Renal pelvis (tissue), 1 donor: ENCODE measurements at regions not wholly inside any gene's neighbourhood (a gene's known extent, or its start where the extent isn't known, plus 50 kb on each side); places are given as distances from the start of the nearest gene placed in this dataset.

Experiments
- DNase-seq: peaks from one replicate; pipeline ENCODE4 v3.0.0-alpha.2; 2013

DNA sequence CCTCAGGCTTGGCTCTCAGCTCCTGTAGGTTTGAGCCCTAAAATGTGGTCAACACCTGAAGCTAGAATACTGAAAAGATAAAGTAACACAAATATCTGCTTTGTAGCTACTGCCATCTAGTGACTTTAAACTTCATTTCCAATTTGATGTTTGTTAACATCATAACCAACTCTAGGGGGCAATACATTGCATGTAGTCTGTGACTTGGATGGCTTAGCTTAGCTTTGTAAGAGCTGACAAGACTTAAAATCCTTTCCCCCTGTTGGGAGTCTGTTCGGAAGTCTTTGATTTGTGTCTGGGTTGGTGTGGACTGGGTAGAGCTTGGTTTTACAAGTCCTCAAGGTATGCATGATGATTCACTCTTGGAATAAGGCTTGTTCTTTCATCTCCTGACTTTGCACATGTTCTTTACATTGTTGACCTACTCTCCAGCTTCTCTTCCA, 51.7 kb downstream of the SCN11A start:
- DNase-seq, result peak; percentile 54

DNA sequence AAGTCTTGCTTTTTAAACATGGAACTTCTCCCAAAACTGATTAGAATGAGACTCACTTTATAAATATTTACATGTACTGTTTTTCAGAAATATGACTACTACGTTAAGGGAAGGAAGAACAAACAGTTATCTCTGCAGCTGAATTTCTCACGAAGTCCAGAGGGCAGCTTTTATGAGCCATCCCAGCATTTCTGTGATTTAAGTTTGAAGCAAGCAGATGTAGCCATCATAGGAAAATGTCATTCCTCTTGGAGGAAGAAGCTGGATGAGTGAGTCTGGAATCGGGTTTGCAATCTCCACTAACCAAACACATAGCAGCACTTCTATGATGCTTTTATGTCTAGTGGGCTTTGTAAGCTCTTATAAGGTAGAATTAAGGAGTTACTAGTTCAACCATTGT, 53.7 kb downstream of the SCN11A start:
- DNase-seq, result no peak

DNA sequence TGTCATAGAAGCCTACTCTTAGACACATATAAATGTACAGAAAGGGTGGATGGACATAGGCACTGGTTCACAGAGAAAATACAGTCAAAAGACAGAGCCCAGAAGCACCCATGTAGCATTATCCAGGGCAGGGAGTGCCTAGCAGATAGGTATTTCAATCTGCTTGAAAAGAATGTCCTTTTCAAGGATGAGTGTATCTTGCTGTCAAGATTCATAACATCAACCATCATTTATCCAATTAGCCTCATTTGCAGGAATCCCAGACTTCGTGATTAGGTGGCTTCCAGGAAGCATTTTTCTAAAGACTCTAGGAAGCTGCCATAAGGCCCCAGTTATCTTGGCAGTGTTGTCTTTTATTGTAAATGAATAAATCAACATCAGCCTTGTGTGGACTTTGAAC, 55.6 kb downstream of the SCN11A start:
- DNase-seq, result no peak

DNA sequence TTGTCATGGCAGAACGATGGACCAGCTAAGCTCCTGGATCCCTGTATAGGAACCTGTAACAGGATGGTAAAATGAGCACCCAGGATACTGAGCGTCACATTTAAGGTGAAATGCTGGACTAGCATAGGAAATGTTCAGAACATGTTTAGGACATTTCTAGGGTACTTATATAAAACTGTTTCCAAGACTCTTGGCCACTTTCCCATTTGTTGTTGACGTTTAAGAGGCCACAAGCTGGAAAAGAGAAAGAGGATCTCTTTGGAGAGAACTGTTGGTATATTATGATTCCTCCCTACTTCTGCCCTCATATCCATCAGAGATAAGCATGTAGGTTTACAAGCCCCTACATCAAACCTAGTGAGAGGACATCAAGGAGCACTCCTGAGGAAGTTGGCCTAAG, 57.5 kb downstream of the SCN11A start:
- no peak for DNase-seq

DNA sequence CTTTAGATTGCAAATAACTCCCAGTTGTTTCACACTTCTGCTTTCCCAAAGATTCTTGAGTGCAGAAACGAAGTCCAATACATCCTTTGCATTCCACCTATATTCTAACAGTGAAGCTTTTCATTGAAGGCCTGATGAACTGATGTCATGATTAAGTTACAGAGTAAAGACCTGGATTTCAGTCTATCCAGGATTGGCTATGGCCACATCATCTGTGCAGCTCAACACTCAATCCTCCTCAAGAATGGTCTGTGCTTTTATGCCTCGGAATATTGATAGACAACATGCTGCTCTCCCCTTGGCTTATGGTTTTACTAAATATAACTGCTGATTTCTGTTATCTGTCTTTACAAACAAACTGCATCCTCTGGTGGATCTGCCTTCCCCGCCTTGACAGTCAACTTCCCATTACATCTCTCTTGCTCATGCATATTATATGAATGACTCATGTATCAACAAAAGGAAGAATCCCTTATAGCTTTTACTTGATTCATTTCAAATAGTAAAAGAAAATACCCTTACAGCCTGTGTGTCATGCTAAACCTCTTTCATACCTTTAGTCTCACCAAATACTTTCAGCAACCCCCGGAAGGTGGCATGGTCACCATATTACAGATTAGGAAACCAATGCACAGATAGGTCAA, 59.5 kb downstream of the SCN11A start:
- no peak for DNase-seq

DNA sequence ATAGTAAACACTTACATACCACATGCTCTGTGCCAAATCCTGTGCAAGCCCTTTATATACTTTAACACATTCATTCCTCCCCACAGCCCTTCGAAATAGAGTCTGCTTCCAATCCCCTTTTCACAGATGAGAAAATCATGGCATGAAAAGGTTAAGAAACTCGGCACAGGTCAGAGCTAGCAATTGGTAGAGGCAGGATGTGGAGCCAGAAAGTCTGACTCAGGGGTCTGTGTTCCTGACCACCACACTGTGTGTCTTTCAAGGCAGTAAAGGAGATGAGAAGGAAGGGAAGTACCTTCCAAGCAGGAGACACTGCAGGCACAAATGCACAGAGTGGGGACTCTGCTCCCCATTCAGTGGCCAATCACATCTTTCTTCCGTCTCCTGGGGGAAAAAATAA, 61.1 kb downstream of the SCN11A start:
- DNase-seq, result no peak

DNA sequence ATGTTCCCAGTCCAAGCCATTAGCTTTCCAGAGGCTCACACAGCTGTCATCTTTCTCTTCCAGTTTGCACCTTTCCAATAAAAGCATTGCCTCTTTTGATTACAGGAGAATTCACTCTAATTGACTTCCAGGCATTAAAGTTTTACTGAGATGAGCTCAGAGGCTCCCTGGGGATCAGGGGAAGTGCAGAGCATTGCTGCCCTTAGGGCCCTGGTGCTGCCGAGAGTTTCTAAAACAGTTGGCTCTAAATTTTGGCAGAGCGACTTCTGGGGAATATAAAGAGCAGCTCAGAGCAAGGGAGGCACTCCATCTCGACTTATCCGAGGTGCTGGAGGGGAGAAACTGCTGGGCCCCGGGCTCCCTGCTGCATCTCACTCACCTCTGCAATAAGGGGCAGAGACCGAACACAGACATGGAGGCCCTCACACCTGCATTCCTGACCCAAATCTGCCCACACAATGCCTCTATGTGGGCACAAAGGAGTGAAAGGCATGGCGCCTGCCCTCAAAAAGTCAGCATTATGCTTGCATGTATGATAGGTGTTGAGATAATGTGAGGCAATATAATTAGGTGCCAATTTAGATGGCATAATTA, 61.7 kb downstream of the SCN11A start:
- no peak for DNase-seq

DNA sequence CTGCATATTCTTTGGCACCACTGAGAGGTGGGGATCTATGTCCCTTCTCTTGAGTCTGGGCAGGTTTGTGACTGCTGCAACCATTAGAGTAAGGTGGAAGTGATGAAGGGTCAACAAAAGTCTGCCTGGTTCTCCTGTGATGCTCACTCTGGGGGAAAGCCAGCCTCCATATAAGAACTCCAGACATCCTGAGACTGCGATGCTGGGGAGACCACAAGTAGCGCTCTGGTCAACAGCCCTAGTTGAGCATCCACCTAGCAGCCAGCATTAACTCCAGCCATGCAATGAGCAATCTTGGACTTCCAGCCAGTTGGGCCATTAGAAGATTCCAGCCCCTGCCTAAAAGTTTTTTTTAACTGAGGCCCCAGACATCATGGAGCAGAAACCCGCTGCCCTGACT, 62.8 kb downstream of the SCN11A start:
- no peak for DNase-seq

DNA sequence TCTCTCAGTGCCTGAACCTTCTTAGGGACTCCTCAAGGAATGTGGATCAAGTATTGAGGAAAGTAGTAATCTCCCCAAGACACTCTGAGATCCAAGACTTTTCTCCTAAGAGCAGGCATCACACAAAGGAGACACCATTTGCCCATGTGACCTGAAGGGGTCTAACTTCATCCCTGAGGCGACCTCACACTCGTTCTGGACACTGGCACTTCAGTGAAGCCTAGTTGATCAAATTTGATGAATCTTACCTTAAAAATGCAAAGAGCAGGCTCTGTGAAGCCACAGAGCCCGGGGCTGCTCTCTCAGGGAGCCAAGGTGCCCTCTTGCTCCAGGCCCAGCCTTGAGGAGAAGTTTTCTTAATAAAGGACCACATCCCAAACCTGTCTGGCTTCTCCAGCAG, 64.3 kb downstream of the SCN11A start:
- DNase-seq, result no peak

DNA sequence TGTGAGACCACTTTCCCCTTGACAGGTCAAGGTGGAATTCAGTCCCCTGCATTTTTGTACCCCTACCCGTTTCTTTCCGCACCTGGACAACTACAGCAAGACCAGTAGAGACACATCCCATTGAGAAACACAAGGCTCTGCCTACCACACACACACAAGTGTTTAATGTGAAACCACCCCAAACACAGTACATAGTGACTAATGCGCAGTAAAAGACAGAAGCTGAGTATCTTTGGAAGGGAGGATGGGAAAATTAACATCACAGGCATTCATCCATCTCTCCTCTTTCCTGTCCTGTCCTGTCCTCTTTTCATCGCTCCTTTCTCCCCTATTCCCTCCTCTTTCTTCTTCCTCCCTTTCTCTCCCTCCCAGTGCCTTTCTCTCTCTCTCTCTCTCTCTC, 64.8 kb downstream of the SCN11A start:
- DNase-seq, result no peak

DNA sequence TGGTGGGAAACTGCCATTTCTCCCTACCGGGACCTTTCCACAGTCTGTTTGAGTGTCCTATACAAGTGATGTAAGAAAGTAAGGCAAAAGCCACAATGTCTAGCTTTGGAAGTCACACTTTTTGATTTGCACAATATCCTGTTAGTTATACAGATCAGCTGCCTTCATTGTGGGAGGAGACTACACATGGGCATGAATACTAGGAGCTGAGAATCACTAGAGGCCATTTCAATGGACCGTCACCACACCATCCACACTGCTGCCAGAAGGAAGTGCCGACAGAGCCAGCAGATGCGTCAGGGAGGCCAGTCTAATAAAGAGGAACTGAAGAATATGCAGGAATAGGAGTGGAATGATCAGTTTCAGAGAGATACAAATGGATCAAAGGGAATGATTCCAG, 65.8 kb downstream of the SCN11A start:
- no peak for DNase-seq

DNA sequence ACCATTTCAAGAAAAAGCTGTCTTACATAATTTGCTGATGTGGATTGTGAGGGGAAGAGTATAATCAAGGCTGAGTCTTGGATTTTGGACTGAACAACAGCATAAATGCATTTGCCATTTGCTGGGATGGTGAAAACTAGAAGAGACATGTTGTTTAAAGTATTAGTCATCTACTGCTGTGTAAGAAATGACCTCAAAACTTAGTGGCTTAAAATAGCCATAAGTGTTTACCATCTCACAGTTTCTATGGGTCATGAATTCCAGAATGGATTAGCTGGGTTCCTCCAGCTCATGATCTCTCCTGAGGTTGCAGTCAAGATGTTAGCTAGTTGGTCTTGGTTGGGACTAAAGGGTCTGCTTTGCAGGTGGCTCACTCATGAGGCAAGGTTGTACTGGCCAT, 66.2 kb downstream of the SCN11A start:
- no peak for DNase-seq

DNA sequence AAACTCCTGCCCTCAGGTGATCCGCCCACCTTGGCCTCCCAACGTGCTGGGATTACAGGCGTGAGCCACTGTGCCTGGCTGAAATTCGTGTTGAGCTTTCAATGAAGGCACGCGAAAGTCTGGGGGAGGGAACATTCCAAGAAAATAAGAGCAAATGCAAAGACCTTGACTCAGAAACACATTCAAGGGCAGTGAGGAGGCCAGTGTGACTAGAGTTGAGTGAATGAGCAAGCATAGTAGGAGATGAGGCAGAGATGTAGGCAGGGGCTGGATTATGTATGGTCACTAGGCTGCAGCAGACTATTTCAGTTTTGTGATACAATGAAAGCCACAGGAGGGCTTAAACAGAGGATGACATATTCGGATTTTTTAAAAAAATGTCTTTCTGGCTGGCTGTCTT, 67.0 kb downstream of the SCN11A start:
- DNase-seq, result no peak

DNA sequence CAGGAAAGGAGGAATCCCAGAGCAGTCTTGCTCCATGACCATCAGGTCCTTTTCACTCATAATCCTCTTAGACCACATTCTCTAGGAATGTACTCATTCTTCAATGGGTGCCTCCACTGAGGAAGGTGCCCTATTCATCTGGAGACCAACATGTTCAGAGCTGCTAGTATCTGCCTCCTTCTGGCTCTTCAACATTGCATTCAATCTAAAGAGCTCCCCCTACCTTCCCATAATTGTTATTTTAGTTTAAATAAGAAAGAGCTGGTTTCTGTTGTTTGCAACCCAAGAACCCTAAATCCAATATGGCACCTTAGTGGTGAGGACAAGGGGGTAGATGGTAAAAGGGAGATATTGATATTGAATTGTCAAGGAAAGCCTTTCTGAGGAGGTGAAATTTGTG, 67.6 kb downstream of the SCN11A start:
- DNase-seq, result no peak

DNA sequence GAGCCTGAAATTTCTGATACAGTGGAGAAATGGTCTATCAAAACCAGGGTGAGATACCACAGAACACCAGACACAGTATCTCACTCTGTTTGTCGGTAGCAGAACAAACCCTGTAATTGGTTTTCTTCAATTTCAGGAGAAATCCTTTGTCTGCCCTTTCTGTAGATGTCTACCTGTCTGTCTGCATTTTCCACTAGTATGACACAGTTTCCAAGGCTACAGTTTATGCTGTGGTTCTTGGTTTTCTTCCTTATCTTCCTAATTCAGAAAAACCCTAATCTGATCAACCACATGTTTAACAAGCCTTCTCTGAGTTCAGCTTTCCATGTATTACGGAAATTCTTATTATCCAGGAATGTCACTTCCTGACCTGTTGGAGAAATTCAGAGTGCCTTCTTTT, 70.8 kb downstream of the SCN11A start:
- DNase-seq, result no peak

DNA sequence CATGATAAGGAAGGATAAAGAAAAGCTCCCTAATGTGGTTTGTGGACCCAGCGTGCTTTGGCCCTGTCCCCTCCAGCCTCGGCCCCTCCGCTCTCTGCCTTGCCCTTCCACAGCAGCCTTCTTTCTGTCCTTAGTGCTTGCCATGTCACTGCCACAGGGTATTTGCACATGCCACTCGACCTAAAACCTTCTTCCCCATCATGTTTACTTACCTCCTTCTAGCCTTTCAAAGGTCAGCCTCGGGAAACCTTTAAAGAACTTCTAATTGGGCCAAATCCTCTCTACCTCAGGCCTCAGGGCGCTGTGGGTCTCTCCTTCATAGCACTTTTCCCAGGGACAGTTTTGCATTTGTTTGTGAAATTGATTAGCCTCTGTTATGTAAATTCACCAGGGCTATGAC, 73.0 kb downstream of the SCN11A start:
- no peak for DNase-seq

DNA sequence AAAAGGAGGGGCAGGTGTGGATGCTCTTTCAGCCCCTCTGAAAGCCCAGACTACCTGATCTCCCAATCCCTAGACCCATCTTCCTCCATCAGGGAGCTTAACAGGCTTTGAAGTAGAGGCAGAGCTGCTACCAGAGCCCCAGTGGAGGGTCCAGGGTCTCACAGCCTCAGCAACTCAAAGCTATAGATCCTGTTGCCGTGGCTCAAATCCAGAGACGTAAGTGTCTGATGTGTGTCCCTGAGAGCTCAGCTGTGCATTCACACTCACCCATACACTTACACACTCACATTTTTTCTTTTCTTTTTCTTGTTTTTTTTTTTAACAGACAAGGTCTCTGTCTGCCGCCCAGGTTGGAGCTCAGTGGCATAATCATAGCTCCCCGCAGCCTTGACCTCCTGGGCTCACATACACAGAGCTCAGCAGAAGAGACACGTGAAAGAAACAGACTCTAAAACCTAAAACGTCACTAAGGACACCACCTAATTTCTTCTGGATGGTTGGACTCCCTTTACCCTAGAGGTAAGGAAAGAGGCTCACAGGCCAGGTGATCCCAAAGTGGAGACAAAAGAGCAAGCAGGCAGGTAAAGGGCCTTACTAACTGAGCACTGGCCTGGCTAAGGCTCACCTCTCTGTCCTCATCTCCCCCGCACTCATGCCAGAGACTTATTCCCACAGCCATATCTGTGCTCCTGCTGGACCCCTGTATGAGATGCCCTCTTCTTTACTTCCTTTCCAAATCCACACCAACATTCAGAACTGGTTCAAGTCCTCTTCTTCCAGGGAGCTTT, 80.7 kb downstream of the SCN11A start:
- no peak for DNase-seq

DNA sequence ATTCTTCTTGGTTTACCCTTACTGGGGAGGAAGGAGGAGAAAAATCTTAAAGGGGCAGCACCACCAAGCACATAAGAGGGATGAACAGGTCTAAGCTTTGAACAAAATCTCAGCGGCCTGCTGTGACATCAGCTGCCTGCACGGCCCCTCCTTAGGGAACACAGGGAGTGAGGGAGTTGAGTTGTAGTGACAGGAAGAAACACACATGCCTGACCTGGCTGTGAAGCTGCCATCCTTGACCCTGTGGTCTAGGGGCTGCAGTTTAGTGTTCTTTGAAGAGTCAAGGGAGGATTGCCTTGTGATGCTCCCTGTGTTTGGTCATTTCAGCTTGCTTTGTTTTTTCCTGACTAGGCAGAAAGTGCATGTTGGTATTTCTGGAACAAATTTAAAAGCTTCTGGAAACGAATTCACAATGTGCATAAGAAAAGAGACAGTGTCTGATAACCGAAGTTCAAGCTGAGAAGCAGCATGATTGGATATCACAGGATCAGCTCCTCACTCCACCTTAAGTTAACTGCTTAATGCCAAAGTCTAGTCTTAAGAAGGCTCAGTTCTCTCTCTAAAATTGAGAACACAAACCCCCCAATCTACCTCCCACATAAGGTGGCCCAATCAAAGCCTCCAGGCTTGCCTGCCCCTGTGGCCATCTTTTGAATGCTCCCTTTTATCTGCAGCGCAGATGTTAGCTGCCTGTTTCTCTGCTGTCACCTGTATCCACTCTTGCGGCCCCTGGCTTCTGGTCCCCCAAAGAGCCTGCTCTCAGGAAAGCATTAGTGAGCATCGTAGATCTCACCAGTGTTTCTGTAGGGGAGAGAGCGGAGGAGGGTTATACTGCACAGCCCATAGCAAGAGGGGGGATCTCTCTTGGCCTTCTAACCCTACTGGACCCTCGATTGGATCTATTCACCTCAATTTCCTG, 82.2 kb downstream of the SCN11A start:
- DNase-seq, result peak; percentile 39

DNA sequence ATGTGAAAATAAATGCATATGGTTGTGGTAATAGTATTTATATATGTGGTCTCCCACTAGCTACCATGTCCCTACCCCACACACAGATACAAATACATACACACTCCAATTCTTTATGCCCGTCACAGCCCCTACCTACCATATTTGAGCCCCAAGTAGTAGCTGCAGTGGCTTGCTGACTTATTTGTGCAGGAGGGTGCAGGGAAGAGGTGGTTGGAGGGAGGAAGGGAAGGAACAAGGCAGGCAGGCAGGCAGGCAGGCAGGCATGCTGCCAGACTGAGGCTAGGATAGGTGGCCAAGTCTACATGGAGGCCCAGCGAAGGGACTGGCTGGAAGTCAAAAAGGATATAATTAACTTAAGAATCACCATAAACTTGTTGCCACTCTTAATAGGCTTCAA, 82.9 kb downstream of the SCN11A start:
- no peak for DNase-seq

DNA sequence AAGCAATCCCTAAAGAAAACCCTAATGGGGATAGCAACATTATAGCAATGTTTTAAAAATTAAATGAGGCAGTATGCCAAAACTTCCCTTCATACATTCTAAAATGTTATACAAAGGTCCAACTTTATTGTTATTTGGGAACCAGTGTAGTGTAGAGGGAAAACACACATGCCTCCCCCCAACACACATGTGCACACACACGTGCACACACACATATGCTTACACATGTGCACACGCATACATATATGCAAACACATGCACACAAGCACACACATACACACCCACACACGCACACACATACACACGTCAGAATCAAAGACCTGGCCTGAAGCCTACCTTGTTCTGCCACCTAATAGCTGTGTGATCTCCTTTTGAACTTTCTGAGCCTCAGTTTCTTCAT, 83.3 kb downstream of the SCN11A start:
- DNase-seq, result no peak

DNA sequence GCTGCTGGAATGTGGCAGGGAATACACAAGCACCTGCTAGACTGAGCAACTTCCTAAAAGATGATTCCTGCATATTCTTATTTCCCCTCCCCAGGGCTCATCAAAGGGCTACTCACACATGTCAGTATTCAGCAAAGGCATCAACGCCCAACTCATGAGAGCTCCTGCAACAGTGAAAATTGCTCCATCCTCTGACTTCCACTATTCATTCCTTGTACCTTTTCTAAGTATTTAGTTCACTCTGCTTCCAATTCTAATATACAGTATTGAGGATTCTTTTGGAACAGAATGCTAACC, 84.1 kb downstream of the SCN11A start:
- DNase-seq, result no peak

DNA sequence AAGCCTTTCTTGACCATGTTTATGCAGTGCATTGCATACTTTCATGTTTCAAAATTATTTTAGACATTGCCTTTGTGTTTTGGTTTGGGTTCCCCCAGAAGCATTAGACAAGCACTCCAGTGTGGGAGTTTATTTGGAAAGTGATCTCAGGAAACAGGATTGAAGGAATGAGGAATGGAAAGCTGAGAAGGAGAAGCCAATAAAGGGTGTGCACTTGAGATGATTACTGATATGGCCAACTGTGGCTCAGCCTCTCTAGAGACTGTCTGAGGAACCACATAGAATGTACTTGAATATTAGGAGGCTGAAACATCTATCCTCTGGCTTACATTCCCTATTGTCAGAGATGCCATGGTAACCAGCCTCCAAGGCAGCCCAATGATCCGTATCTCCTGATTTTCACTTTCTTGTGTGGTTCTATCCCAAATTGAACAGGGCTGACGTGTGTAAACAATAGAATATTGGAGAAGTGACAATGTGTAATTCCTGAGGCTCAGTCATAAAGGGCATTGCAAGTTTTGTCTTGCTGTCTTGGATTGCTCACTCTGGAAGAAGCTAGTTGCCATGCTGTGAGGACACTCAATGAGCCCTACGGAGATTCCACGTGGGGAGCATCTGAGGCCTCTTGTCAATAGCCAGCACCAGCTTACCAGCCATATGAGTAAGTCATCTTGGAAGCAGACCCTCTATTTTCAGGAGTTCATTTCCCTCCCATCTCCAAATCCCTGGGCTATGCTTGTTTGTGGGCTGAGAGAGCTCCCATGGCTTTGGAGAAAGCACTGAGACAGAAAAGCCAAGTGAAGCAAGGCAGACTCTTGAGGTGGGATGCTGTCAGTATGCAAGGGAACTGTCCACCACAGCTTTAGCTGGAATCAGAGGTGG, 84.7 kb downstream of the SCN11A start:
- no peak for DNase-seq
